Upper lobe of right lung (tissue), 1 donor: ENCODE measurements at regions not wholly inside any gene's neighbourhood (a gene's known extent, or its start where the extent isn't known, plus 50 kb on each side); places are given as distances from the start of the nearest gene placed in this dataset.

ENCODE experiments used
- ATAC-seq: fragments of 200-7000 bp; cut with Tn5 transposase; one replicate; pipeline ENCODE4 v1.9.1; 2020; ENCODE audit warnings: mild to moderate bottlenecking, moderate library complexity
- DNase-seq: peaks from one replicate; pipeline ENCODE4 v3.0.0-alpha.2; 2020
- H3K27ac ChIP-seq: fragments of 200-600 bp; one replicate; pipeline ENCODE4 v1.8.0; 2022
- H3K27me3 ChIP-seq: fragments of 200-600 bp; one replicate; pipeline ENCODE4 v1.8.0; 2022; ENCODE audit warnings: mild to moderate bottlenecking
- H3K36me3 ChIP-seq: fragments of 200-600 bp; one replicate; pipeline ENCODE4 v1.8.0; 2022
- H3K4me1 ChIP-seq: fragments of 200-600 bp; one replicate; pipeline ENCODE4 v1.8.0; 2022
- H3K4me3 ChIP-seq: fragments of 200-600 bp; one replicate; pipeline ENCODE4 v1.8.0; 2022; ENCODE audit warnings: mild to moderate bottlenecking
- H3K9me3 ChIP-seq: fragments of 200-600 bp; one replicate; pipeline ENCODE4 v1.8.0; 2022
- CTCF ChIP-seq: fragments of 200-600 bp; IDR thresholded peaks from one replicate; pipeline ENCODE4 v1.8.0; 2022; ENCODE audit warnings: antibody characterized with exemption
- intact Hi-C: fragments of 100-400 bp; cut with DNase I; formaldehyde crosslinking; loops from one replicate; pipeline ENCODE4 v1.11.0; 2022
- donor health status: DM: no; HTN: yes; CAD: no; lungs with severe emphysema.

DNA sequence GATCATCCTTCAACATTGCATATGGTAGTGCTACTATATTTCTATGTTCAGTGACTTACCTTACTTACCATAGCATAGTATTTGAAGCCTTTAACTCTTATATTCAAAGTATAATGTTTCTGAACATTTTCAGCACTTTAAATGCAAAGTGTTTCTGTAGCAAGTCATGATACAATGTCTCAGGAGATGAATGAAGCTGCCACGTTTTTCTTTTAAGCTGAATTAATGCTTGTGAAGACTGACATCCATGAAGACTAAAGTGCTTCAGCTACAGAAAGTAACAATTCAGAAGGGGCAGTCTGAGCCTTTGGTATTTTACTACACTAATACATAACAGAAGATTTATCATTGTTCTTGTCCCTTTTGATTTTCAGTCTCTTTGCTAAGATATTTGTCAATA, 709.1 kb upstream of the ARRDC3 start:
- TF ChIP-seq CTCF = no peak
- no peaks in the 10 kb centered on the region for H3K27me3 ChIP-seq
- H3K27ac ChIP-seq = no peak overlapping the region
- no peak overlapping the region for H3K4me3 ChIP-seq
- intact Hi-C loops = no loop called here
- H3K36me3 ChIP-seq = no peaks in the 10 kb centered on the region
- ATAC-seq = no peak
- no peaks in the 10 kb centered on the region for H3K9me3 ChIP-seq
- no peaks in the 10 kb centered on the region for H3K4me1 ChIP-seq
- DNase-seq = no peak

DNA sequence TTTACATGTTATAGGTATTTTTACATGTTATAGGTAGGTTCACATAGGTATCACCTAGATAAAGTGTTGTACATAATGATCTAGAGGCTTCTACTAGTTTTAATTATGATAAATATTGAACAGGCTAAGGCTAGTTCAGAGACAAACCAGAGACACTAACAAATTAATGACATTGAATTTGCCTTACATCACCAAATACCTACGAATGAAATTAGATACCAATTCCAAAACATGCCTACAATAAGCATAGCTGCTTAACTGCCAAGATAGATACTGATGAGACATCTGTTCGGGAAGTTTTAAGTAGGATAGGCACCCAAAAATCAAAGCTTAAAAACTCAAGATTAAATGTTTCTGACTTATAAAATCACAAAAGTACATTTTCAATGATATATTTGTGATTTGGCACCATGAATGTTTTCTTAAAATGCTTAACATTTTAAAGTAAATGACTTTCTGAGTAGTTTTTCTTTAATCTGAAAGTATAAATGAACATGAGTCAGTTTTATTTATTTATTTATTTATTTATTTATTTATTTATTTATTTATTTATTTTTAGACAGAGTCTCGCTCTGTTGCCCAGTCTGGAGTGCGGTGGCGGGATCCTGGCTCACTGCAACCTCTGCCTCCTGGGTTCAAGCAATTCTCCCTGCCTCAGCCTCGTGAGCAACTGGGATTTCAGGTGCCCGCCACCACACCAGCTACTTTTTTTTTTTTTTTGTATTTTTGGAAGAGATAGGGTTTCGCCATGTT, 703.1 kb upstream of the ARRDC3 start:
- no peaks in the 10 kb centered on the region for H3K9me3 ChIP-seq
- intact Hi-C loops = no loop called here

GRCh38 chr5:92081958-92082712, 699.0 kb upstream of the ARRDC3 start:
- no peaks in the 10 kb centered on the region for H3K27me3 ChIP-seq
- no peak overlapping the region for H3K27ac ChIP-seq
- no peak for TF ChIP-seq CTCF
- H3K4me1 ChIP-seq = no peaks in the 10 kb centered on the region
- DNase-seq (no peak), ATAC-seq (no peak)
- no peaks in the 10 kb centered on the region for H3K9me3 ChIP-seq
- H3K36me3 ChIP-seq = no peaks in the 10 kb centered on the region
- no peak overlapping the region for H3K4me3 ChIP-seq
- intact Hi-C loops = no loop called here

More for the DNA sequence above, 703.1 kb upstream of the ARRDC3 start:
- ATAC-seq (no peak), DNase-seq (no peak)
- no peaks in the 10 kb centered on the region for H3K4me1 ChIP-seq
- no peak overlapping the region for H3K4me3 ChIP-seq
- no peak overlapping the region for H3K27ac ChIP-seq
- no peak for TF ChIP-seq CTCF
- no peaks in the 10 kb centered on the region for H3K36me3 ChIP-seq
- H3K27me3 ChIP-seq = no peaks in the 10 kb centered on the region

DNA sequence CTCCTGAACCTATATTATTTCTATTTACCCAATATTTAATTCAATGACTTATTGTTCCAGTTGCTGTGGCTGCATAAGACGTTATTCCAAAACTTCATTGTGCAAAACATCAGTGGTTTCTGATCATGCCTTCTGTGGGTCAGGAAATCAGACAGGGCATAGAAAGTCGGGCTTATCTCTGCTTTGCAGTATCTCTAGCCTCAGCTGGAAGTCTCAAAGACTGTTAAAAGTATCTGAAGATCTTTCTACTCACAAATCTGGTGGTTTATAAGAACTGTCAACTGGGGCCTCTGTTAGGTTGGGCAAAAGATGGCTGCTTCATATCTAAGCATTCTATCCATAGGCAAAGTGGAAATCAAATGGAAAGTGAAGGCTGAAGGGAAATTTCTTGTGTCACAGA, 687.7 kb upstream of the ARRDC3 start:
- DNase-seq (no peak), ATAC-seq (no peak)
- intact Hi-C loops = no loop called here
- Histone ChIP-seq H3K9me3 (no peaks in the 10 kb centered on the region), H3K4me1 (no peaks in the 10 kb centered on the region), H3K27ac (no peak overlapping the region), H3K36me3 (no peaks in the 10 kb centered on the region), H3K4me3 (no peak overlapping the region), H3K27me3 (no peaks in the 10 kb centered on the region)
- no peak for TF ChIP-seq CTCF

DNA sequence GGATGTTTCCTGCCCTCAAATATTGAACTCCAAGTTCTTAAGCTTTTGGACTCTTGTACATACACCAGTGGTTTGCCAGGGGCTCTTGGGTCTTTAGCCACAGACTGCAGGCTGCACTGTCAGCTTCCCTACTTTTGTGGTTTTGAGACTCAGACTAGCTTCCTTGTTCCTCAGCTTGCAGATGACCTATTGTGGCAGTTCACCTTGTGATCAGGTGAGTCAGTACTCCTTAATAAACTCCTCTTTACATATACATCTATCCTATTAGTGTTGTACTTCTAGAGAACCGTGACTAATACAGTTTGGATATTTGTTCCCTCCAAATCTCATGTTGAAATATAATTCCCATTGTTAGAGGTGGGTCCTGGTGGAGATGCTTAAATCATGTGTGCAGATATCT, 681.9 kb upstream of the ARRDC3 start:
- H3K27ac ChIP-seq = no peak overlapping the region
- H3K4me3 ChIP-seq = no peak overlapping the region
- H3K36me3 ChIP-seq = no peaks in the 10 kb centered on the region
- H3K4me1 ChIP-seq = no peaks in the 10 kb centered on the region
- no peak for ATAC-seq
- no peaks in the 10 kb centered on the region for H3K9me3 ChIP-seq
- intact Hi-C loops = no loop called here
- DNase-seq = no peak
- TF ChIP-seq CTCF = no peak
- H3K27me3 ChIP-seq = no peaks in the 10 kb centered on the region
